ENCODE measurements at regions not wholly inside any gene's neighbourhood (a gene's known extent, or its start where the extent isn't known, plus 50 kb on each side); places are given as distances from the start of the nearest gene placed in this dataset.

- no peak overlapping the region for H3K4me3 ChIP-seq (ENCODE audit: low read depth, low read length)
- no peak for TF ChIP-seq CTCF (IDR thresholded peaks at IDR 0.05; ENCODE audit: insufficient read depth, low read length)
- no peak for DNase-seq (ENCODE audit: low read depth)
Measured at GRCh38 chr4:3838437-3839380, 72.5 kb downstream of the ADRA2C start.

DNA sequence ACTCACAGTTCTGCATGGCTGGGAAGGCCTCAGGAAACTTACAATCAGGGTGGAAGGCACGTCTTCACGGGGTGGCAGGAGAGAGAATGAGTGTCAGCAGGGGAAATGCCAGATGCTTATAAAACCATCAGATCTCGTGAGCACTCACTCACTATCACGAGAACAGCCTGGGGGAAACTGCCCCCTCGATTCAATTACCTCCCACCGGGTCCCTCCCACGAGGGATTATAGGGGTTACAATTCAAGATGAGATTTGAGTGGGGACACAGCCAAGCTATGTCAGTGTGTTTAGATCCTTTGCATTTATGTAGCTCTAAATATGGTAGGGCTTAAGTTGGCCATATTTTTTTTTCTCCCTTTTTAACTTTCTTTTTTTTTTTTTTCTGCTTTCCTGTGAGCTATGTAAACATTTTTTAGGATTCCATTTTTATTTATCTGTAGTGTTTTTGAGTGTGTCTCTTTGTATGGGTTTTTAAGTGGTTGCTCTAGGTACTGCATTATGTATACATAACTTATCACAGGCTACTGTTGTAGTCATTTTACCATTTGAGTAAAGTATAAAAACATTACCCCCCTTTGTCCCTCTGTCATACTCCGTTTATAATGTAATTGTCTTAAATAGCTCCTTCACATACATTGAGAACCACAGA is 79.0 kb downstream of the ADRA2C start:
- DNase-seq (ENCODE audit: low read depth): no peak
- H3K4me3 ChIP-seq (ENCODE audit: low read depth, low read length): no peak overlapping the region
- no peak for TF ChIP-seq CTCF (IDR thresholded peaks at IDR 0.05; ENCODE audit: insufficient read depth, low read length)

- H3K4me3 ChIP-seq (ENCODE audit: low read depth, low read length): no peak overlapping the region
- DNase-seq (ENCODE audit: low read depth): no peak
- TF ChIP-seq CTCF (IDR thresholded peaks at IDR 0.05; ENCODE audit: insufficient read depth, low read length): no peak
Measured at GRCh38 chr4:3845744-3846429, 79.7 kb downstream of the ADRA2C start.

- TF ChIP-seq CTCF (IDR thresholded peaks at IDR 0.05; ENCODE audit: insufficient read depth, low read length): no peak
- no peak overlapping the region for H3K4me3 ChIP-seq (ENCODE audit: low read depth, low read length)
- no peak for DNase-seq (ENCODE audit: low read depth)
Measured at GRCh38 chr4:3847211-3847940, 81.2 kb downstream of the ADRA2C start.

- no peak for DNase-seq (ENCODE audit: low read depth)
- H3K4me3 ChIP-seq (ENCODE audit: low read depth, low read length): no peak overlapping the region
- no peak for TF ChIP-seq CTCF (IDR thresholded peaks at IDR 0.05; ENCODE audit: insufficient read depth, low read length)
Measured at GRCh38 chr4:3848323-3848722, 82.1 kb downstream of the ADRA2C start.

DNA sequence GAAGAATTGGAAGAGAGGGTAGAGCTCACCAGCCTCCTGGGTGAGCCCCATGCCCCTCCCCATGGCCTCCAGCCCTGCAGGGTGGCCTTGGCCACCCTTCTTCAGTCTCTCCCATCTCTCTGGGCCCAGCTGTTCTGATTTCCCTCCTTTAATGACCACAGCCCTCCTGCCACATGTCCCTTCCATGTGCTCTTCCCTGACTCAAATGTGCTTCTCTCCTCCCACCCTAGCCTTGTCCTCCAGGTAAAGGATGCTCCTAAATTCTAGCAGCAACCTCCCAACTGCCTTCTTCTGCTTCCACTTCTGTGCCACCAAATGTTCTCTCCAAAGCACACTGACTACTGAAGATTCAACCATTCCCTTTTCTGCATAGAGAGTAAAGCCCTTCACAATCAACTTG is 83.0 kb downstream of the ADRA2C start:
- TF ChIP-seq CTCF (IDR thresholded peaks at IDR 0.05; ENCODE audit: insufficient read depth, low read length): no peak
- H3K4me3 ChIP-seq (ENCODE audit: low read depth, low read length): no peak overlapping the region
- DNase-seq (ENCODE audit: low read depth): no peak

Measured in fibroblast of the aortic adventitia (primary cell).